Endothelial cell of umbilical vein (primary cell): ENCODE measurements at regions not wholly inside any gene's neighbourhood (a gene's known extent, or its start where the extent isn't known, plus 50 kb on each side); places are given as distances from the start of the nearest gene placed in this dataset.

Source experiments
- BruUV-seq: library from RNA; stranded (reverse); fragments of 400-500 nt; replicated peaks from 2 replicates; lab custom pipeline; 2021; lab: Mats Ljungman, UMichigan
- CTCF ChIA-PET: fragments of 300-600, 350-600 bp; sonication (Branson Sonifier 250); formaldehyde crosslinking; loops from one replicate; lab custom pipeline; 2021; ENCODE audit warnings: antibody characterized with exemption, inconsistent platforms; lab: Charles Lee
- POLR2A ChIA-PET: fragments of 300-600, 350-600 bp; sonication (Branson Sonifier 250); formaldehyde crosslinking; loops from one replicate; lab custom pipeline; 2021; ENCODE audit warnings: antibody characterized with exemption, inconsistent platforms; lab: Charles Lee
- DNase-seq: peaks from one replicate; pipeline ENCODE4 v3.0.0-alpha.2; 2011; ENCODE audit warnings: low read depth, low spot score
- FAIRE-seq: peaks from 2 replicates; lab custom pipeline; 2011; peaks lifted over from hg19 to GRCh38; lab: Jason Lieb, UNC
- H2AFZ ChIP-seq: 2 replicates; pipeline ENCODE4 v1.6.0; 2012; ENCODE audit warnings: low read depth, low read length, control low read depth, inconsistent platforms
- H3K27ac ChIP-seq: 2 replicates; pipeline ENCODE4 v1.5.1; 2011; ENCODE audit warnings: low read depth, mild to moderate bottlenecking, control low read depth, low read length, moderate library complexity; ENCODE audit not compliant: insufficient read depth
- H3K27me3 ChIP-seq, 2 experiments: 2 replicates each; pipeline versions ENCODE4 v1.6.0 to v1.6.1; 2011; ENCODE audit warnings: low read length in 2 of 2, mixed read lengths in 1 of 2; ENCODE audit not compliant: control insufficient read depth in 2 of 2, insufficient read depth in 2 of 2
- H3K36me3 ChIP-seq, 2 experiments: 2 replicates in 1 of 2; 3 replicates in 1 of 2; pipeline ENCODE4 v1.5.1; 2011; ENCODE audit warnings: low read length in 2 of 2, mild to moderate bottlenecking in 1 of 2, moderate library complexity in 1 of 2; ENCODE audit not compliant: control insufficient read depth in 2 of 2, insufficient read depth in 2 of 2; ENCODE audit errors: extremely low read depth in 1 of 2
- H3K4me1 ChIP-seq: 3 replicates; pipeline ENCODE4 v1.5.1; 2011; ENCODE audit warnings: mild to moderate bottlenecking, low read length; ENCODE audit not compliant: control insufficient read depth, insufficient read depth; ENCODE audit errors: extremely low read depth
- H3K4me2 ChIP-seq: 2 replicates; pipeline ENCODE4 v1.6.1; 2011; ENCODE audit warnings: low read length, control low read depth, mixed read lengths; ENCODE audit not compliant: insufficient read depth
- H3K4me3 ChIP-seq, 3 experiments: fragments of 200-600 bp in 1 of 3; sonication (generic), shearing (Covaris generic) in 1 of 3; replicated peaks in 1 of 3; 2 replicates each; pipeline ENCODE4 v1.5.1; 2011 to 2016; ENCODE audit warnings: control low read depth in 3 of 3, low read length in 3 of 3, mild to moderate bottlenecking in 2 of 3, inconsistent platforms in 1 of 3, low read depth in 1 of 3, moderate library complexity in 1 of 3; ENCODE audit not compliant: insufficient read depth in 1 of 3
- H3K79me2 ChIP-seq: 2 replicates; pipeline ENCODE4 v1.6.0; 2012; ENCODE audit warnings: low read length, inconsistent platforms; ENCODE audit not compliant: control insufficient read depth, insufficient read depth
- H3K9ac ChIP-seq: replicated peaks from 2 replicates; pipeline ENCODE3; 2011; ENCODE audit warnings: low read length, control low read depth; ENCODE audit not compliant: insufficient read depth; ENCODE audit errors: extremely low read depth
- H3K9me1 ChIP-seq: replicated peaks from 3 replicates; pipeline ENCODE4 v1.6.0; 2011; ENCODE audit warnings: mild to moderate bottlenecking, low read length; ENCODE audit not compliant: control insufficient read depth, insufficient read depth; ENCODE audit errors: extremely low read depth
- H3K9me3 ChIP-seq: replicated peaks from 2 replicates; pipeline ENCODE4 v1.5.1; 2012; ENCODE audit warnings: low read length, inconsistent platforms; ENCODE audit not compliant: control insufficient read depth, insufficient read depth
- H4K20me1 ChIP-seq: replicated peaks from 2 replicates; pipeline ENCODE3; 2011; ENCODE audit warnings: mild to moderate bottlenecking, low read length; ENCODE audit not compliant: control insufficient read depth, insufficient read depth; ENCODE audit errors: extremely low read depth
- EZH2 ChIP-seq: IDR thresholded peaks from 2 replicates; pipeline ENCODE4 v1.6.1; 2012; ENCODE audit warnings: borderline replicate concordance, low read depth, mild to moderate bottlenecking, moderate library complexity, low read length, inconsistent platforms; ENCODE audit not compliant: severe bottlenecking
- FOS ChIP-seq: IDR thresholded peaks from 2 replicates; pipeline ENCODE4 v1.6.1; 2011; ENCODE audit warnings: mild to moderate bottlenecking, low read length, moderate library complexity, borderline replicate concordance; ENCODE audit not compliant: insufficient read depth
- GATA2 ChIP-seq: IDR thresholded peaks from 2 replicates; pipeline ENCODE4 v1.7.0; 2011; ENCODE audit warnings: low read depth, mild to moderate bottlenecking, moderate library complexity, mixed read lengths, low read length; ENCODE audit not compliant: insufficient read length, insufficient read depth
- JUN ChIP-seq: IDR thresholded peaks from 2 replicates; pipeline ENCODE4 v1.6.1; 2011; ENCODE audit warnings: borderline replicate concordance, low read depth; ENCODE audit not compliant: insufficient read length, insufficient read depth
- MYC ChIP-seq: IDR thresholded peaks from one replicate; pipeline ENCODE4 v1.6.1; 2011; ENCODE audit warnings: mild to moderate bottlenecking, low read depth, low read length
- POLR2A ChIP-seq: IDR thresholded peaks from 2 replicates; pipeline ENCODE4 v1.6.1; 2012; ENCODE audit warnings: low read depth, mild to moderate bottlenecking, control low read depth, low read length
- POLR2AphosphoS5 ChIP-seq: IDR thresholded peaks from 2 replicates; pipeline ENCODE4 v1.6.1; 2012; ENCODE audit warnings: low read depth, mild to moderate bottlenecking, control low read depth, low read length, moderate library complexity; ENCODE audit not compliant: insufficient read depth
- dilution Hi-C: fragments of 300-500 bp; cut with MboI; formaldehyde crosslinking; loops from one replicate; pipeline ENCODE4 v1.15.0; 2019; ENCODE audit warnings: low sequenced_read_pairs; ENCODE audit not compliant: extremely low pct_ligation_motif_present
- intact Hi-C: fragments of 100-400 bp; cut with micrococcal nuclease; formaldehyde crosslinking; loops from one replicate; pipeline ENCODE4 v1.10.0; 2022
- TF ChIP-seq, protein P1 (sequence below), 2 donors: IDR thresholded peaks; 1 replicate in 1 of 2; 2 replicates in 1 of 2; pipeline ENCODE4 v1.5.1; 2011; ENCODE audit warnings: low read length in 2 of 2, mild to moderate bottlenecking in 2 of 2, moderate library complexity in 2 of 2, control low read depth in 1 of 2, inconsistent platforms in 1 of 2, low read depth in 1 of 2; ENCODE audit not compliant: insufficient read depth in 1 of 2; ENCODE audit errors: extremely low read depth in 1 of 2
- TF ChIP-seq, protein P2 (sequence below): IDR thresholded peaks from 2 replicates; pipeline ENCODE4 v1.6.1; 2011; ENCODE audit not compliant: insufficient read depth, insufficient read length

DNA sequence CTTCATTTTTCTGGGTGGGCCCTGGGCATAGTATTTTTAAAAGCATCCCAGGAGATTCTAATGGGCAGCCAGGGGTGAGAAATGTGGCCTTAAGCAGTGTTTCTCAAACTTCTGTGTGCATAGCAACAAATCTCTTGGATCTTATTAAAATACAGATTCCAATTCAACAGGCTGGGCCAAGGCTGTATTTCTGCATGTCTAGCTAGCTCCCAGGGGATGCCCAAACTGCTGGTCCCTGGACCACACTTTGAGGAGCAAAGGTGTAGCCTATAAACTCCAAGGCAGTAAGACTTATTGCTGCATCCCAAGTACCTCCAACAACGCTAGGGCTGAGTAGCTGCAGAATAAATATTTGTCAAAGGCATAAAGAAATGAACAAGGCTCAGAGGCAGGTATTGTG lies 292.9 kb upstream of the ZMIZ1 start:
- Histone ChIP-seq H3K27me3 (peaks cover 2 to 3% of the 10 kb centered on the region in 2 experiments), H3K36me3 (no peaks in the 10 kb centered on the region), H3K79me2 (no peaks in the 10 kb centered on the region), H3K4me2 (no peak overlapping the region), H3K27ac (no peak overlapping the region), H3K4me3 (no peak overlapping the region), H3K9me1 (no peaks in the 10 kb centered on the region), H3K4me1 (no peaks in the 10 kb centered on the region), H3K9me3 (no peaks in the 10 kb centered on the region), H4K20me1 (no peaks in the 10 kb centered on the region), H3K9ac (no peak overlapping the region), H2AFZ (no peak overlapping the region)
- intact Hi-C loops (no loop called here), dilution Hi-C loops (no loop called here)
- DNase-seq (no peak), FAIRE-seq (no peak)
- TF ChIP-seq EZH2: no peak
- TF ChIP-seq FOS: no peak
- BruUV-seq: no TSS peak
- CTCF ChIA-PET: interaction anchor here (1.0 to 1.2 kb wide), 3 partner anchors 11 to 728 kb away, joined by 3 read pairs; no protein-coding TSS in a partner anchor
- POLR2A ChIA-PET: no interaction called here

DNA sequence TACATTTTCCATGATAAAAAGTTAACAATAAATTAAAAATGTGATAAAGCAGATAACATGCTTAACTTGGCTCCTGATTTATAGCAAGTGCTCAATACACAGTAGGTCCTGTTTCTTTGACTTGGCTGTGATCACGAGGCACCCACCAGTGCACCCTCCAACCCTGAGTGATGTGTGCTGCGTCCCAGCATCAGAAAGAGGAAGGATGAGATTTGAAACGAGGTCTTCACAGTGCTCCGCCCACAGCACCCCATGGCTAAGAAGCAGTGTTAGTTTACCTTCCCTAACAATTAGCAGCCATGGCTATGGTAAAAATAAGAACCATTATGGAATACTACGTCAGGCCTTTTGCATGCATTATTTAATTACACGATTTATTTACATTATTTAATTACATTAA lies 292.0 kb upstream of the ZMIZ1 start:
- no peak for FAIRE-seq
- H3K4me1 ChIP-seq: no peaks in the 10 kb centered on the region
- H3K79me2 ChIP-seq: no peaks in the 10 kb centered on the region
- H3K4me2 ChIP-seq: no peak overlapping the region
- peaks cover 2 to 3% of the 10 kb centered on the region in 2 experiments for H3K27me3 ChIP-seq
- no TSS peak for BruUV-seq
- DNase-seq: no peak
- H3K27ac ChIP-seq: no peak overlapping the region
- no peak overlapping the region for H3K4me3 ChIP-seq
- no peaks in the 10 kb centered on the region for H4K20me1 ChIP-seq
- ChIA-PET POLR2A (no interaction called here), CTCF (no interaction called here)
- H3K36me3 ChIP-seq: no peaks in the 10 kb centered on the region
- TF ChIP-seq EZH2: no peak
- TF ChIP-seq, protein P1, sequence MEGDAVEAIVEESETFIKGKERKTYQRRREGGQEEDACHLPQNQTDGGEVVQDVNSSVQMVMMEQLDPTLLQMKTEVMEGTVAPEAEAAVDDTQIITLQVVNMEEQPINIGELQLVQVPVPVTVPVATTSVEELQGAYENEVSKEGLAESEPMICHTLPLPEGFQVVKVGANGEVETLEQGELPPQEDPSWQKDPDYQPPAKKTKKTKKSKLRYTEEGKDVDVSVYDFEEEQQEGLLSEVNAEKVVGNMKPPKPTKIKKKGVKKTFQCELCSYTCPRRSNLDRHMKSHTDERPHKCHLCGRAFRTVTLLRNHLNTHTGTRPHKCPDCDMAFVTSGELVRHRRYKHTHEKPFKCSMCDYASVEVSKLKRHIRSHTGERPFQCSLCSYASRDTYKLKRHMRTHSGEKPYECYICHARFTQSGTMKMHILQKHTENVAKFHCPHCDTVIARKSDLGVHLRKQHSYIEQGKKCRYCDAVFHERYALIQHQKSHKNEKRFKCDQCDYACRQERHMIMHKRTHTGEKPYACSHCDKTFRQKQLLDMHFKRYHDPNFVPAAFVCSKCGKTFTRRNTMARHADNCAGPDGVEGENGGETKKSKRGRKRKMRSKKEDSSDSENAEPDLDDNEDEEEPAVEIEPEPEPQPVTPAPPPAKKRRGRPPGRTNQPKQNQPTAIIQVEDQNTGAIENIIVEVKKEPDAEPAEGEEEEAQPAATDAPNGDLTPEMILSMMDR (IDR thresholded peaks at IDR 0.05; ENCODE audit: extremely low read depth in 1 of 2, insufficient read depth in 1 of 2, low read depth in 1 of 2, low read length in 2 of 2): no peak
- no peak for TF ChIP-seq FOS
- TF ChIP-seq, protein P2, sequence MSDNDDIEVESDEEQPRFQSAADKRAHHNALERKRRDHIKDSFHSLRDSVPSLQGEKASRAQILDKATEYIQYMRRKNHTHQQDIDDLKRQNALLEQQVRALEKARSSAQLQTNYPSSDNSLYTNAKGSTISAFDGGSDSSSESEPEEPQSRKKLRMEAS: no peak
- TF ChIP-seq POLR2A: no peak
- no peak for TF ChIP-seq MYC
- no peak for TF ChIP-seq POLR2AphosphoS5
- TF ChIP-seq GATA2: no peak
- TF ChIP-seq JUN: no peak
- H2AFZ ChIP-seq: no peak overlapping the region
- H3K9ac ChIP-seq: no peak overlapping the region
- H3K9me1 ChIP-seq: no peaks in the 10 kb centered on the region
- intact Hi-C loops: no loop called here
- H3K9me3 ChIP-seq: no peaks in the 10 kb centered on the region
- dilution Hi-C loops: no loop called here
